Calu3 (cell line): ENCODE measurements at regions not wholly inside any gene's neighbourhood (a gene's known extent, or its start where the extent isn't known, plus 50 kb on each side); places are given as distances from the start of the nearest gene placed in this dataset.
"Not testable (repeated sequence)": the region's sequence is repeated elsewhere in the genome, so short reads cannot be mapped to it uniquely, and the experiment has no call there.

Source experiments
- BruUV-seq: library from RNA; stranded (reverse); fragments of 400-500 nt; replicated peaks from 2 replicates; lab custom pipeline; 2021; lab: Mats Ljungman, UMichigan
- CTCF ChIA-PET: fragments of 300-600 bp; sonication (Branson Sonifier 250); formaldehyde crosslinking; loops from one replicate; lab custom pipeline; 2022; ENCODE audit warnings: antibody characterized with exemption; lab: Charles Lee
- DNase-seq: peaks from one replicate; pipeline ENCODE4 v3.0.0; 2022
- H3K27ac Mint-ChIP-seq: one replicate; pipeline ENCODE4 v1.8.0; 2022; ENCODE audit warnings: mixed read lengths; ENCODE audit not compliant: unreplicated experiment
- H3K27me3 Mint-ChIP-seq: one replicate; pipeline ENCODE4 v1.8.0; 2022; ENCODE audit warnings: mixed read lengths; ENCODE audit not compliant: unreplicated experiment
- H3K36me3 Mint-ChIP-seq: one replicate; pipeline ENCODE4 v1.8.0; 2022; ENCODE audit warnings: mild to moderate bottlenecking, moderate library complexity, mixed read lengths; ENCODE audit not compliant: insufficient read depth, unreplicated experiment
- H3K4me1 Mint-ChIP-seq: one replicate; pipeline ENCODE4 v1.8.0; 2022; ENCODE audit warnings: mild to moderate bottlenecking, low read depth, mixed read lengths; ENCODE audit not compliant: unreplicated experiment
- H3K4me3 Mint-ChIP-seq: one replicate; pipeline ENCODE4 v1.8.0; 2022; ENCODE audit warnings: mild to moderate bottlenecking, low read depth, moderate library complexity, mixed read lengths; ENCODE audit not compliant: unreplicated experiment
- H3K9me3 Mint-ChIP-seq: one replicate; pipeline ENCODE4 v1.8.0; 2022; ENCODE audit warnings: low read depth, mixed read lengths; ENCODE audit not compliant: unreplicated experiment
- CTCF ChIP-seq: fragments of 200-600 bp; IDR thresholded peaks from one replicate; pipeline ENCODE4 v1.8.0; 2022; ENCODE audit warnings: antibody characterized with exemption; ENCODE audit not compliant: unreplicated experiment
- intact Hi-C: fragments of 100-400 bp; cut with micrococcal nuclease; formaldehyde crosslinking; loops from one replicate; pipeline ENCODE4 v1.10.0; 2022; ENCODE audit not compliant: unreplicated experiment

- CTCF ChIA-PET, result no interaction called here
- no peak for TF ChIP-seq CTCF
- intact Hi-C loops, result no loop called here
- H3K4me1 Mint-ChIP-seq, result peaks cover 16% of the 10 kb centered on the region
- no peaks in the 10 kb centered on the region for H3K9me3 Mint-ChIP-seq
- H3K27me3 Mint-ChIP-seq, result no peaks in the 10 kb centered on the region
- BruUV-seq, result no TSS peak
- H3K4me3 Mint-ChIP-seq, result no peak overlapping the region
- H3K27ac Mint-ChIP-seq, result no peak overlapping the region
- no peaks in the 10 kb centered on the region for H3K36me3 Mint-ChIP-seq
- no peak for DNase-seq
These were observed 351.1 kb downstream of the GATA3 start for GRCh38 chr10:8405596-8405995.

GRCh38 chr10:8407501-8408021 is 353.1 kb downstream of the GATA3 start:
- Mint-ChIP-seq H3K36me3 (no peaks in the 10 kb centered on the region), H3K4me3 (no peak overlapping the region), H3K27ac (no peak overlapping the region), H3K4me1 (peaks cover 16% of the 10 kb centered on the region), H3K9me3 (no peaks in the 10 kb centered on the region), H3K27me3 (no peaks in the 10 kb centered on the region)
- CTCF ChIA-PET, result interaction anchor here (0.6 to 1.2 kb wide), 2 partner anchors 18 to 169 kb away, joined by 3 to 4 read pairs; no protein-coding TSS in a partner anchor
- no peak for DNase-seq
- no TSS peak for BruUV-seq
- intact Hi-C loops, result no loop called here
- no peak for TF ChIP-seq CTCF

GRCh38 chr10:8410506-8410905 is 356.0 kb downstream of the GATA3 start:
- CTCF ChIA-PET, result interaction anchor here (0.6 kb wide), 1 partner anchor 11 kb away, joined by 4 read pairs; no protein-coding TSS in a partner anchor
- no peaks in the 10 kb centered on the region for H3K27me3 Mint-ChIP-seq
- H3K4me3 Mint-ChIP-seq, result no peak overlapping the region
- no peaks in the 10 kb centered on the region for H3K9me3 Mint-ChIP-seq
- no peaks in the 10 kb centered on the region for H3K36me3 Mint-ChIP-seq
- no TSS peak for BruUV-seq
- no peak for DNase-seq
- no peak for TF ChIP-seq CTCF
- H3K4me1 Mint-ChIP-seq, result peaks cover 10% of the 10 kb centered on the region
- intact Hi-C loops, result no loop called here
- no peak overlapping the region for H3K27ac Mint-ChIP-seq

GRCh38 chr10:8412541-8412940 is 358.1 kb downstream of the GATA3 start:
- TF ChIP-seq CTCF, result no peak
- CTCF ChIA-PET, result no interaction called here
- no peaks in the 10 kb centered on the region for H3K9me3 Mint-ChIP-seq
- no peak for DNase-seq
- H3K4me1 Mint-ChIP-seq, result peaks cover 8% of the 10 kb centered on the region
- H3K27me3 Mint-ChIP-seq, result no peaks in the 10 kb centered on the region
- intact Hi-C loops, result no loop called here
- no peak overlapping the region for H3K4me3 Mint-ChIP-seq
- H3K36me3 Mint-ChIP-seq, result no peaks in the 10 kb centered on the region
- no peak overlapping the region for H3K27ac Mint-ChIP-seq
- no TSS peak for BruUV-seq

- H3K9me3 Mint-ChIP-seq, DNase-seq, intact Hi-C loops, CTCF ChIA-PET, BruUV-seq, H3K27ac Mint-ChIP-seq, H3K27me3 Mint-ChIP-seq, H3K4me3 Mint-ChIP-seq, H3K36me3 Mint-ChIP-seq: not testable (repeated sequence)
- peaks cover 11% of the 10 kb centered on the region for H3K4me1 Mint-ChIP-seq
These were observed 360.5 kb downstream of the GATA3 start for GRCh38 chr10:8415029-8415428.
